ENCODE measurements at regions not wholly inside any gene's neighbourhood (a gene's known extent, or its start where the extent isn't known, plus 50 kb on each side); places are given as distances from the start of the nearest gene placed in this dataset.
"Not testable (repeated sequence)": the region's sequence is repeated elsewhere in the genome, so short reads cannot be mapped to it uniquely, and the experiment has no call there.

DNA sequence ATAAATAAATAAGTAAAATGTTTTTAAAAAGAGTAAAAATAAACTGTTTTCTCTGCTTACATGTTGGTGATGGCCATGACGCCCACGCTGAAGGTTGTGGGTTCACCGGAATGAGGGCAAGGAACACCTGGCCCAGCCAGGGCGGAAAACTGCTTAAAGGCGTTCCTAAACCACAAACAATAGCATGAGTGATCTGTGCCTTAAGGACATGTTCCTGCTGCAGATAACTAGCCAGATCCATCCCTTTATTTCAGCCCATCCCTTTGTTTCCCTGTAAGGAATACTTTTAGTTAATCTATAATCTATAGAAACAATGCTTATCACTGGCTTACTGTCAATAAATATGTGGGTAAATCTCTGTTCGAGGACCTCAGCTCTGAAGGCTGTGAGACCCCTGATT is 63.3 kb upstream of the CEP78 start:
- DNase-seq (ENCODE audit: low spot score); FAIRE-seq: not testable (repeated sequence)

DNA sequence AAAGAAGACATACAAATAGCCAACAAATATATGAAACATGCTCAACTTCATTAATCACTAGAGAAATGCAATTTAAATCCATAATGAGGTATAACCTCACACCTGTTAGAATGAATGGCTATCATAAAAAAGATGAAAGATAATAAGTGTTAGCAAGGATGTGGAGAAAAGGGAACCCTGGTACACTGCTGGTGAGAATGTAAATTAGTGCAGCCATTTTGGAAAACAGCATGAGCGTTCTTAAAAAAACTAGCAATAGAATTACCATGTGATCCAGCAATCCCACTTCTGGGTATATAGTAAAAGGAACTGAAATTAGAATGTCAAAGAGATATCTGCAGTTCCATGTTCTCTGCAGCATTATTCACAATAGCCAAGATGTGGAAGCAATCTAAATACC is 64.2 kb upstream of the CEP78 start:
- no peak for FAIRE-seq

DNA sequence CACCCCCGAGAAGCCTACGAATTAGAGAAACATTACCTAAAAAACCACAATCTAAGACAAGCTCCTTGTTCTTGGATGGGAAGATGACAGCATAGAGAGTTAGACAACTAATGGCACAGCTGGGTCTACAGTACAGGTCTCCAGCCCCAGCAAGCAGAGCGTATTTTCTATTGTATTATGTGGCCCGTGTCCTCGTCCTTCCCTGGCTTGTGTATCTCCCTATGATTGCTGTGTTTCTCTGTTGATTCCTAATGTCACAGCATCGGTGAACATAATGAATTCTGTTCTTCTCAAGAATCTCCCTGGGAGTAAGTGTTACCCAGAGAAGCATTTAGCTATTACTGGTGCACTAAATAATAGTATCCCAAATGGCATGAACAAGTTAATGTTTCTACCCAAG is 66.8 kb upstream of the CEP78 start:
- DNase-seq (ENCODE audit: low spot score) (no peak), FAIRE-seq (no peak)

More for the DNA sequence above, 64.2 kb upstream of the CEP78 start:
- DNase-seq (ENCODE audit: low spot score) = no peak

DNA sequence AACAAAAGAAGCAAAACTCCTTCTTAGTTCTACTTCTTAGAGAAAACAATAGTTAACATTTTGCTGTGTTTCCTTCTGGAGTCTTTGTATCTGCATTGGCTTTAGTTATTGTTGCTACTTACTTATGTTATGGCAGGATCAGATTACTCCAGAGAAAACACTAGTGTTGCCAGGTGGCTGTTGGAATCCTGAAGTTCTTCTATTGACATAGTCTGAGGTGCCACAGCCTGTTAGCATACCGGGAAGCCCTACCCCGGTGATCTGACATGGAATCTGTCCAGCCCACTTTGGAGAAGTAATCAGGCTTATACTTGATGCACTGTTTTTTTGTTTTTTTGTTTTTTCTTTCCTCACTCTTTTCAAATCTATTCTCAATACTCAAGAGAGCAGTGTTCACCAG is 68.5 kb upstream of the CEP78 start:
- FAIRE-seq (no peak), DNase-seq (ENCODE audit: low spot score) (no peak)

DNA sequence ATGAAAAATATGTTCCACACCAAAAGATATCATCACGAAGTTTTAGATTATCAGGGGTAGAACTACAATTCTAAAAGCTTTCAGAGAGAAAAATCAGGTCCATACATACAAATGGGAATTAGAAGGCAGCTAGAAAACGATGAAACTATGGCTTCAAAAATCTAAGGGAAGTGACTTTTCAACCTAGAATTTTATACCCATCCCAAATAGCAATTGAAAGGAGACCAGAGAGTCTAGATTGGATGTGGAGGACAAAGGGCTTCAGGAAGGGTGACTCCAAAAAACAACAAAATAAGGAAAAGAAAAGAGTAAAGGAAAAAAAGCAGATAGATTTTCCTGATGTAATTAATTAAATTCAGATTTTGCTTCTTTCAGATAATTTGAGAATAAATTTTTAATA is 72.0 kb upstream of the CEP78 start:
- DNase-seq (ENCODE audit: low spot score) (no peak), FAIRE-seq (no peak)

DNA sequence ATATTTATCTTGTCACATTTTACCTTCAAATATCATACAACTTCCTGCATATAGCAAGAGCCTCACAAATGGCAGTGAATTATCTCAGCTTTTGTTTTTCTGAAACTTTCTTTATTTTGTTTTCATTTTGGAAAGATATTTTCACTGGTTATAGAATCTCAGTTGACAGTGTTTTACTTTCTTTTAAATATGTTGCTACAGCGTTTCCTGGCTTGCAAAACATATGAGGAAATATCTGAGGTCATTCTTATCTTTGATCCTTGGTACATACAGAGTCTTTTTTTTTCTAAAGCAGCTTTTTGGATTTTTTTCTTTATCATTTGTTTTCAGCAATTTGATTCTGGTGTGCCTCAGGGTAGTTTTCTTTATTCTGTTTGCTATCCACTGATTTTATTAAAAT is 77.6 kb upstream of the CEP78 start:
- no peak for DNase-seq (ENCODE audit: low spot score)

DNA sequence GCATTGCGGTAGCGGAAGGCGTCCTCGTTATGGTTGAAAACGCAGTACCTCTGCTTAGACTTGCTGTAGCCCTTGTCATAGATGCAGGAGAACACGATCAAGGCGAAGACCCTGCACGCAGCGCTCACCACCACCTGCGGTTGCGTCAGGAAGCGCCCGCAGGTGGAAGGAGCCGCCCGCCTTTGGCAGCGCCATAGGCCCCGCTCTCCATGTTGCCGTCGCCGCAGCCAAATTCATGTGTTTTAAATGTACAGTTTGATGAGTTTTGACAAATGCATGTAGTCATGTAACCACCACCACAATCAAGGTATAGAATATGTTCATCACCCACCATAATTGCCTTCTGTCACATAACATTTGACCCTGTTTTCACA is 84.9 kb upstream of the CEP78 start:
- DNase-seq (ENCODE audit: low spot score) = no peak
- FAIRE-seq = no peak

More for the DNA sequence above, 77.6 kb upstream of the CEP78 start:
- no peak for FAIRE-seq

DNA sequence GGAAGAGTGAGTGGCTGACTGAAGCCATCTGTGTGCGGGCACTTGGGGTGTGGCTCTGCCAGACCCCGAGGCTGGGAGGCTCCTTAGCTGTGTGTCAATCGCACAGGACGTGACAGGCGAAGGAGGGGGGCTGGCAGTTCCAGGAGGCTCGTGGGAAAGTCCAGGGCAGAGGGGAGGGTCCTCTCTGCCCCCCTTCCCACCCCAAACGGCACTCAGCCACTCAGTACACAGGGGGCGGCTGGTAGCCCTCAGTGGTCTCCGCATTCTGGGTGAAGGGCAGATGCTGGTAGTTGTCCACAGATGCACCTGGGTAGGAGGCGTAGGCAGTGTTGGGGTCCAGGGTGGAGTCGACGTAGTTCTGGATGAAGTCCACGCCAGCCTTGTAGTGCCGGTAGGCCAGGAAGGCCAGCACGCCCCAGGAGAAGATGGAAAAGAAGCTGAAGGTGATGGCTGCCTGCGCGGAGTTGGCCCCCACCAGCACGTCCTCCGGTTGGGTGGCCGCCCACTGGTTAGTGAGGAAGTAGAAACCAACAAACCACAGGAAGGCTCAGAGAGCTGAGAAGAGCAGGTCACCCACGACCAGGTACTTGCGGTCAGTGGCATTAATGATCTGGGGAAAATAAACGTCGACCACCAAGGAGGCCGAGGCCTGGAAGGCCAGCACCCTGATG is 85.4 kb upstream of the CEP78 start:
- DNase-seq (ENCODE audit: low spot score) (no peak), FAIRE-seq (no peak)

DNA sequence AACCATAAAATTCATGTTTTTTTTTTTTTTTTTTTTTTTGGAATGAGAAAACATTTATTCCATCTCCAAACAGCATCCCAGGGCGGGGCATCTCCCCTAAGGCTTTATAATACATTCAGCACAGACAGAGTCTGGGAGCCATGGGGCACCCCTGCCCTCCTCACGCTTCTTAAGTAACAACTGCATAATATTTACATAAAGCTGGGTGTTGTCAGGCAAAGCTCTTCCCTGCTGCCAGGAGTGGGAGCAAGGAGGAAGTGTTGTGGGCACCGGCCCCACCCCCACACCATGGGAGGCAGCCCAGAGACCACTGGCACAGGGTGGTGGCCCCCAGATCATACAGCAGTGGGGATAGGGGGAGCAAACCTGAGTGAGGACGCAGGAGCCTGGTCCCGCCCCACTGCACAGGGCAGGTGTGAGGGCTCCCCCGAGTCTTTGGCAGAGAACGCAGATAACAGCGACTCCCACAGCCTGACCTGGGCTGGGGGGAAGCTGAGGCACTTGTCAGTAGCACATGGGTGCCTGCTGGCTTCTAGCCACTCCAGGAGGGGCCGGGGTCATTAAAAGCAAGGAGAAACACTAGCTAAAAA is 86.1 kb upstream of the CEP78 start:
- no peak for DNase-seq (ENCODE audit: low spot score)

DNA sequence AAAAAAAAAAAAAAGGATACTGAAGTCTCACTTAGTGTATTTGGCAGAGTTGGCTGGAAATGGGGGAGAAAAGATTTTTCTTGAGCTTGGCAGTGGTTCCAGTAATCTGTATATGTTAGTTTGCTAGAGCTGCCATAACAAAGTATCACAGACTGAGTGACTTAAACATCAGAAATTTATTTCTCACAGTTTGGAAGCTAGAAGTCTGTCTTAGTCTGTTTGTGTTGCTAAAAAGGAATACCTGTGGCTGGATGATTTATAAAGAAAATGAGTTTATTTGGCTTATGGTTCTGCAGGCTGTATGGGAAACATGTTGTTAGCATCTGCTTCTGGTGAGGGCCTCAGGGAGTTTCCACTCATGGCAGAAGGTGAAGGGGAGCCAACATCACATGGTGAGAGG is 89.6 kb upstream of the CEP78 start:
- no peak for FAIRE-seq
- no peak for DNase-seq (ENCODE audit: low spot score)

More for the DNA sequence above, 86.1 kb upstream of the CEP78 start:
- FAIRE-seq = no peak

DNA sequence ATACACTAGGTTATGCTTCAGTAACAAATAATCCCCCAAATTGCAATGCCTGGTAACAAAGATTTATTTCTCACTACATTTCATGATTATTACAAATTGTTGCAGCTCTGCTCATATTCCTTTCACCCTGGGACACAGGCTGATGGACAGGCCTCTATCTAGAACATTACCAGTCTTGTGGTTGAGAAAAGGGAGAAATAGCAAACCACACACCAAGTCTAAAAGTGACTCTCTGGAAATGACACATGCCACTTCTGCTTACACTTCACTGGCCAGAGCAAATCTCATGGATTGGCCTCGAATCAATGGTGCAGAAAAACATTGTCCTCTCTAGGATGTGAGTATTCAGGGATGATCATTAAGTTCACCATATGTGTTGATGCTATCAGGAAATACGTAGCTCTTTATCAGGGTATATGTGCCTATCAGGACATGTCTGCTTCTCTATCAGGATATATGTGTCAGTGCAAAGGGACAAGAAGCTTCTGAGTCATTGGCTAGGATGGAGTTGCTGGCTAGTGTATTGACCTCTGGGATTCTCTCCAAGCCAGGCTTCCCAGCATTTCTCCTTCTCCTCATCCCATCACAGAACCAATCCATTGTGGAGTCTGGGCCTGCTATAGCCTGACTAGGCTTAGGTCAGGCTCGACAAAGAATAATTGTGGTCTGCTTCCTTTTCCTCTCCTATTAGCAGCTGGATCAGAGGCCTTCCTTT is 91.1 kb upstream of the CEP78 start:
- DNase-seq (ENCODE audit: low spot score) (no peak), FAIRE-seq (peak; percentile 34)

DNA sequence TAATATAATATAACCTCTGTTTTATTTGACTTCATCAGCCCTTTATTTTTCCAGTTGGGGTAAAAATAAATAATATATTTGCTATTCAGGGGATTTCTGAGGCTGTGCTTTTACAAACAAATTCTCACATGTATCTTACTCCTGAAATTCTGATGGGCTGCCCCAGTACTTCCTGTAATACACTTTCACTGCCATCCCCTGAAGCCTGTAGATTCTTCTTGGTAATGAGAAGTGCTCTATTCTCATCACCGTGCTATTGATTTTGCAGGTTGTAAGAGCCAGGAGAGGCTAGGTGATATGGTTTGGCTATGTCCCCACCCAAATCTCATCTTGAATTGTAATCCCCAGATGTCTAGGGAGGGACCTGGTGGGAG is 91.9 kb upstream of the CEP78 start:
- DNase-seq (ENCODE audit: low spot score) = no peak
- no peak for FAIRE-seq

DNA sequence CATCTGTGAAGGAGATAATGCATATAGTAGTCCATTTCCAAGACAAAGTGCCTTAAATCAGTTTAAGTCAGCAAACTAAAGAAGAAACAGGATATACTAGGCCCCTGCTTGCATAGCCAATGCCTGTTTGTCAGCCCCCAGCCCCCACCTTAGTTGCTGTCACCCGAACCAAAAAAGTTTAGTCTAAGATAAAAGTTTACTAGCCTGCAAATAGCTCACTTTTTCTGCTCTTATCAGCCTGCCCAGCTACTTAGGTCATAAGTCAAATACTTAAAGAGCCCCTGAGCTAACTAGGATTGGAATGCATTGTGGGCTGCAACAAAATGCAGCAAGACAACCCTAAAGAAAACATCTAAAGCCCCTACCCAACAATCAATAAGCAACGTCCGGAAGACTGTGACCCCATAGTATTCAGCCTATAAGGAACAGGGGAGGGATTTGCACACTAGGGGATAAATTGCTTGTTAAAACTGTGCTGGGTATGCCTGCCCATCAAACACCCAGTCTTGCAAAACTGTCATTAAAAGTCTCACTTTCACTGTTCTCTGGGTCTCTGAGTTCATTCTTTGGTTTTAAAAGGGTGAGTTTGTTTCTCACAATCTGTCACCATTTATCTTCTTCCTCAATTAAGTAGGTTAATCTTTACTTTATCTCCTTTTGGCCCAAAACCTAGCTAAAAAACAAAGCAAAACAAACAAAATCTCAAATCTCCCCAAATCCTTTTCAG is 92.4 kb upstream of the CEP78 start:
- DNase-seq (ENCODE audit: low spot score) = no peak

DNA sequence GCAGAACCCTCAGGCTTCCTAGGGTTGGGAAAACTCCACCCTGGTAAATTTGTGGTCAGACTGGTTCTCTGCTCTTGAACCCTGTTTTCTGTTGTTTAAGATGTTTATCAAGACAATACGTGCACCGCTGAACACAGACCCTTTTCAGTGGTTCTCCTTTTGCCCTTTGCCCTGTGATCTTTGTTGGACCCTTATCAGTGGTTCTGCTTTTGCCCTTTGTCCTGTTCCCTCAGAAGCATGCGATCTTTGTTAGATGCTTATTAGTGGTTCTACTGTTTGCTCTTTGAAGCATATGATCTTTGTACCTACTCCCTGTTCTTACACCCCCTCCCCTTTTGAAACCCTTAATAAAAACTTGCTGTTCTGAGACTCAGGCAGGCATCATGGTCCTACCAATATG is 93.6 kb upstream of the CEP78 start:
- not testable (repeated sequence) for DNase-seq (ENCODE audit: low spot score); FAIRE-seq

More for the DNA sequence above, 92.4 kb upstream of the CEP78 start:
- no peak for FAIRE-seq

DNA sequence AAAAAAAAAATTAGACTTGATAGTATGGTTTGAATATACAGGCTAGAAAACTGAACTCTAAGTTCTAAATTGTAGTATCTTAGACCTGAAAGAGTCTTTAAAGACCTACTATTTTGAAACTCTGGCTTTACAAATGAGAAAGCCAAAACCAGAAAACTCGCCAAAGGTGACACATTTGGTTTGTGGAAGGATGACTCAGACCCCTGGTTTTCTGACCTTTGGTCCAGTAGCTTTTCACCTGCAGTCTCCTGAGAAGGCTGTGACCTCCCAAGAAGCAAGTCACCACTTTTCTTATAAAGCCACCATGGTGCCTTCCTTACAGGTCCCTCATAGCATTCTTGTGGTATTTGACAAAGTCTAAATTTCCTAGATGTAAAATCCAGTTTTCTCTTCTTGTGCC is 102.1 kb upstream of the CEP78 start:
- FAIRE-seq = peak; percentile 32
- no peak for DNase-seq (ENCODE audit: low spot score)

DNA sequence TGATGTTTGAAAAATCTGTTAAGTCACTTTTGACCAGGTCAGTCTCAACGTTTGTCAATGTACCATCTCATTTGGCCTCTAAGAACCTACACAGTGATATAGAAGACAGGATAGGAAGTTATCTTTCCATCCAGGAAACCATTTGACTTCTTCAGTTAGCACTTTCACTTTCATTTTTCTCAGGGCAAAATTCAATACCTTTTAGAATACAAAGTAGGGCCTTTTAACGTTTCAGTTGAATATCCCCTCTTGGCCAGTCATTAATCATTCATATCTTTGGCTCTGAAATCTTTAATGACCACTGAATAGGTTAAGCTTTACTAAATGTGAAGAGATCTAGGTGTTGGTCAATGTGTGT is 101.1 kb upstream of the GNAQ start:
- FAIRE-seq = no peak
- DNase-seq (ENCODE audit: low spot score) = no peak

DNA sequence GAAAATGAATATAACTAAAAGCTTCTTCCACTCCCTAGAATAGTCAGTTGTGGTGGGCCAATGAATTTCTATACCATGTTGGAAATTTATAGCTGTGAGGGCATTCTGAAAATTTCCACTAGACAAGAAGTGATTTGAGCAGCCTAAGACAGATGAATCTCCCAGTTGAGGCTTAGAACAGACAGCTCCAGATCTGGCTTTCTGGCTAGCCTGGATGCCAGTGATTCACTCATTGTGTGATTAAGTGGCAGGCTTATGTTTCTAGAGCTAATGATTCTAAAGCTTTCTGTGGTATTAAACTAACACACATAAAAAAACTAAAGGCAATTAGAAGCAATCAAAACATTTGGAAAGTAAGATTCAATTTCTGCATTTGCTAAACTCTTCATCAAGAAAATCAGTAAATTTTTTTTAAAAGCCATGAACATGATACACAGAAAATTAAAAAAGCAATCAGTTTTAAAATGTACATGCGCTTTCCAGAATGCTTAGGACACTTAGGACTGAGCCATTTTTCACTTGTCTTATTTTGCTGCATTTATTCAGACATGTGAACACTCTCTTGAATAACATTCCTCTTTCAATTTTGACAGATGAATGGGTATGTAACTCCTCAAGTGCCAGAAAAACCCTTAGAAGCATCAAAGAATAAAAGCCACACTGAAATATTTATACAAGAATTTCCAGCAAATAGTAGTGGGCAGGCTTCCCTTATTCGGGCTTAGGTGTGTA is 100.5 kb upstream of the GNAQ start:
- FAIRE-seq (no peak), DNase-seq (ENCODE audit: low spot score) (no peak)

DNA sequence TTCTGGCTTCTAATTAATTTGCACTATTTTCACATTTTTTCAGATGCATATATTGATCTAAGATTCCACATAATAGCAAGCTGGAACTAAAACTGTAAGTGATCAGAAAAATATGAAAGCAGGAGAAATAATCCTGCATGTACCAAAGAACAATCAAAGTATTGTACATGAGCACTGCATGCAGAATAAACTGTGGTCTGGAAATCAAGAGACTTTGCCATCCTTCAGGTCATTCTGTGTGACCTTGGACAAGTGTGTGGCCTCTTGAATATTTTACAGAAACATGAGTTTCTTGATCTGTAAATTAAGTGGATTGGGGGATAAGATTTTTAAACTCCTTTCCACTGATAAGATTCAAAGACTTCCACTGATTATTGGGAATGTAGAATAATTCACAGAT is 99.2 kb upstream of the GNAQ start:
- FAIRE-seq = no peak

DNA sequence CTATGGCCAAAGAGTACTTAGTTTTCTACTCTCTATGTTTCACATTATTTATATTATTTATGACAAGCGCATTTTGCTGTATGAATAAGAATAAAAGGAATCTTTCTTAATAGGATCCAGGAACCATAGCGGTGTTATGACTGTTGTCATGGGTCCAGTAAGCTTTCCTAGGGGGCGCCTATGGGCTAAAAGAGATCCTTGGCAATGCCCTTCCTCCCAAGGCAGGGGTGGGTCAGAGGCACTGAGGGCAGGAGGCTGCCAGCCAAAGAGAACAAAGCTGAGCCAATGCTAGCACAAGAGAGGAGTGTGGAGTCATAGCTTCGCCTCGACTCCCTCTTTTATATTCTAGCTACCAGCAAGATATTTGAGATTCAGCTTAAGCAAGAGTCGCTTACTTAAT is 98.4 kb upstream of the GNAQ start:
- FAIRE-seq (no peak), DNase-seq (ENCODE audit: low spot score) (peak; percentile 21)

More for the DNA sequence above, 99.2 kb upstream of the GNAQ start:
- DNase-seq (ENCODE audit: low spot score) = no peak

DNA sequence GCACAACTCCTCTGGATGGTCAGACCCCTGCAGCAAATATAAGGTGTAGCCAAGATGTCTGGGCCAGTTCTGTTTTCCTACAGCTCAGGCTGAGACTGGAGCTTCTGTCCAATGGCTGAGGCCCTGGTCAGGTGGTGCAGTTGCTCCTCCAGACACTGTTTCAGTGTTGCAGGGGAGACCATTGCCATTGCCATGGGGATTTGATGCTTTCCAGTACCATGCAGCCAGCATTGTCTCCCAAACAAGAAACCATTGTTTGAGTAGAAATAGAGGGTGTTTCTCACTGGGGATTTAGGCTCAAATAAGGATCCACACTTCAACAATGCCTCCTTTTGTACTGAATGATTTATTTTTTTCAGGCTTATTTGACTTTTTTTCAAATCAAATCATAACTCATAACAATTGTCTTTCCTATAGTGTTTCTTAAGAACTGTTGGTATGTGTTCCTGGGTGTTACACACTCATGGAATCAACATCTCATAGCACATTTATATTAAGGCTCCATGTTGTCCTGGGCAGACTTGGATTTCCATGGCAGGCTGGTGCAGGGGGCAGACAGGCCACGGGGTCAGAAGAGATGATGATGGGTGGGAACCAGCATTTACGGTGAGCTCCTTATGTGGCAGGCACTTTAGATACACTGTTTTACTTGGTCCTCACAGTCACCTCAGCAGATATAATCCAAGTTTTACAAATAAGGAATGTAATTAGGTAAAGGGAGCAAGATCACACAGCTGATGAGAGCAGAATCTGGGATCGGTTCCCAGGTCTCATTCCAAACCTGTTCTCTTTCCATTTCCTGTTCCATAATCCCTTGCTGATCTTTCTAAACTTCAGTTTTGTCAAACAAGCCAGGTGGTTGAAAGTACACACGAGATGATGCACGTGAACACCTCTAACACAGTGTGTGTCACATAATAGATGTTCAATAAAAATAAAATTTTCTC is 95.9 kb upstream of the GNAQ start:
- no peak for FAIRE-seq
- DNase-seq (ENCODE audit: low spot score) = no peak
